Hepatocyte (in vitro differentiated cells): ENCODE measurements at regions not wholly inside any gene's neighbourhood (a gene's known extent, or its start where the extent isn't known, plus 50 kb on each side); places are given as distances from the start of the nearest gene placed in this dataset.

Experiments
- CTCF ChIP-seq: fragments of 200-600 bp; sonication (generic); IDR thresholded peaks from 2 replicates; pipeline ENCODE4 v1.5.1; 2016; ENCODE audit warnings: antibody characterized with exemption, mild to moderate bottlenecking; ENCODE audit not compliant: poor library complexity
- EZH2 ChIP-seq: fragments of 200-600 bp; sonication (generic); IDR thresholded peaks from 2 replicates; pipeline ENCODE4 v1.6.1; 2016; ENCODE audit warnings: antibody characterized with exemption, mild to moderate bottlenecking, borderline replicate concordance
- EZH2phosphoT487 ChIP-seq: fragments of 200-600 bp; sonication (generic); IDR thresholded peaks from one replicate; pipeline ENCODE4 v1.6.1; 2018; ENCODE audit warnings: antibody characterized with exemption, mild to moderate bottlenecking, low read depth, moderate library complexity; ENCODE audit not compliant: unreplicated experiment, severe bottlenecking

DNA sequence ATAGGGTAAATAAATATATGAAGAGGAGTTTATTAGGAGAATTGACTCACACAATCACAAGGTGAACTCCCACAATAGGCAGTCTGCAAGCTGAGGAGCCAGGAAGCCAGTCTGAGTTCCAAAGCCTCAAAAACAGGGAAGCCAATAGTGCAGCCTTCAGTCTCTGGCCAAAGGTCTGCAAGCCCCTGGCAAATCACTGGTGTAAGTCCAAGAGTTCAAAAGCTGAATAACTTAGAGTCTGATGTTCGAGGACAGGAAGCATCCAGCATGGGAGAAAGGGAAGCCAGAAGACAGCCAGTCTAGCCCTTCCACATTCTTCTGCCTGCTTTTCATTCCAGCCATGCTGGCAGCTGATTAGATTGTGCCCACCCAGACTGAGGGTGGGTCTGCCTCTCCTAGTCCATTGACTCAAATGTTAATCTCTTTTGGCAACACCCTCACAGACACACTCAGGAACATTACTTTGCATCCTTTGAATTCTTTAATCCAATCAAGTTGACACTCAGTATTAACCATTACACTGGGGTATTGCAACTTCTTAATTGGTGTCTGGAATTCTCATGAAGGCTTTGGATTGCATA lies 736.5 kb upstream of the LMO3 start:
- TF ChIP-seq CTCF, result no peak
- no peak for TF ChIP-seq EZH2
- TF ChIP-seq EZH2phosphoT487, result no peak
